ENCODE measurements at regions not wholly inside any gene's neighbourhood (a gene's known extent, or its start where the extent isn't known, plus 50 kb on each side); places are given as distances from the start of the nearest gene placed in this dataset.

- Histone ChIP-seq H3K36me3 (no peaks in the 10 kb centered on the region), H3K4me3 (no peak overlapping the region), H3K4me1 (no peaks in the 10 kb centered on the region), H3K27ac (no peak overlapping the region), H3K27me3 (no peaks in the 10 kb centered on the region), H3K9me3 (peaks cover 0 to 23% (median 3%) of the 10 kb centered on the region in 4 donors)
- no peak for DNase-seq
- TF ChIP-seq POLR2AphosphoS5 (IDR thresholded peaks at IDR 0.05) (no peak), POLR2A (IDR thresholded peaks at IDR 0.05) (no peak), CTCF (IDR thresholded peaks at IDR 0.05) (no peak), EP300 (IDR thresholded peaks at IDR 0.05) (no peak)
- intact Hi-C loops (cut with DNase I; ENCODE audit: low total_unique reads), result no loop called here
- WGBS, 5 donors, result 88 to 95% (median 91%) methylated on average over 4 of the region's 4 CpGs
These were observed 679.0 kb downstream of the AACS start for GRCh38 chr12:125744201-125744600.

- no peaks in the 10 kb centered on the region for H3K27me3 ChIP-seq
- 31 to 86% (median 41%) methylated on average over 1 to 2 of the region's 2 CpGs for WGBS, 5 donors
- no peak for DNase-seq
- H3K4me3 ChIP-seq, result no peak overlapping the region
- no peak overlapping the region for H3K27ac ChIP-seq
- H3K36me3 ChIP-seq, result no peaks in the 10 kb centered on the region
- H3K9me3 ChIP-seq, result no peaks in the 10 kb centered on the region
- TF ChIP-seq POLR2AphosphoS5 (IDR thresholded peaks at IDR 0.05) (no peak), POLR2A (IDR thresholded peaks at IDR 0.05) (no peak), EP300 (IDR thresholded peaks at IDR 0.05) (no peak), CTCF (IDR thresholded peaks at IDR 0.05) (no peak)
- intact Hi-C loops (cut with DNase I; ENCODE audit: low total_unique reads), result no loop called here
- no peaks in the 10 kb centered on the region for H3K4me1 ChIP-seq
These were observed 690.3 kb downstream of the AACS start for GRCh38 chr12:125755512-125755911.

- no peak for DNase-seq
- Histone ChIP-seq H3K27ac (no peak overlapping the region), H3K4me3 (no peak overlapping the region), H3K9me3 (no peaks in the 10 kb centered on the region), H3K36me3 (no peaks in the 10 kb centered on the region), H3K27me3 (no peaks in the 10 kb centered on the region), H3K4me1 (no peaks in the 10 kb centered on the region)
- 46 to 58% (median 51%) methylated on average over 5 of the region's 5 CpGs for WGBS, 5 donors
- no peak for TF ChIP-seq POLR2AphosphoS5 (IDR thresholded peaks at IDR 0.05)
- TF ChIP-seq CTCF (IDR thresholded peaks at IDR 0.05), result no peak
- TF ChIP-seq POLR2A (IDR thresholded peaks at IDR 0.05), result no peak
- TF ChIP-seq EP300 (IDR thresholded peaks at IDR 0.05), result no peak
- intact Hi-C loops (cut with DNase I; ENCODE audit: low total_unique reads), result no loop called here
These were observed 700.9 kb downstream of the AACS start for GRCh38 chr12:125766091-125766490.

GRCh38 chr12:125772403-125772802 lies 707.2 kb downstream of the AACS start:
- H3K36me3 ChIP-seq, result no peaks in the 10 kb centered on the region
- DNase-seq, result no peak
- H3K4me3 ChIP-seq, result no peak overlapping the region
- H3K27me3 ChIP-seq, result no peaks in the 10 kb centered on the region
- peaks cover 0 to 3% (median 0%) of the 10 kb centered on the region in 4 donors for H3K9me3 ChIP-seq
- WGBS, 5 donors, result 75 to 94% (median 84%) methylated on average over 2 of the region's 2 CpGs
- no peaks in the 10 kb centered on the region for H3K4me1 ChIP-seq
- intact Hi-C loops (cut with DNase I; ENCODE audit: low total_unique reads), result no loop called here
- no peak for TF ChIP-seq POLR2A (IDR thresholded peaks at IDR 0.05)
- no peak for TF ChIP-seq CTCF (IDR thresholded peaks at IDR 0.05)
- no peak for TF ChIP-seq EP300 (IDR thresholded peaks at IDR 0.05)
- TF ChIP-seq POLR2AphosphoS5 (IDR thresholded peaks at IDR 0.05), result no peak
- H3K27ac ChIP-seq, result no peak overlapping the region

All from stomach (tissue), 8 donors.